VCaP (cell line): ENCODE measurements at regions not wholly inside any gene's neighbourhood (a gene's known extent, or its start where the extent isn't known, plus 50 kb on each side); places are given as distances from the start of the nearest gene placed in this dataset.

Experiments
- H3K27ac ChIP-seq: fragments of 450-650 bp; 2 replicates; pipeline ENCODE4 v1.5.1; 2017
- CTCF ChIP-seq: fragments of 450-650 bp; conservative IDR thresholded peaks from 2 replicates; pipeline ENCODE4 v1.5.1; 2017; ENCODE audit warnings: mild to moderate bottlenecking, moderate library complexity

- TF ChIP-seq CTCF = no peak
These were observed 149.4 kb upstream of the MRPS30 start for GRCh38 chr5:44659334-44659733.

GRCh38 chr5:44652674-44653073 lies 156.1 kb upstream of the MRPS30 start:
- TF ChIP-seq CTCF = no peak
- H3K27ac ChIP-seq = no peak overlapping the region

More at GRCh38 chr5:44659334-44659733, 149.4 kb upstream of the MRPS30 start:
- no peak overlapping the region for H3K27ac ChIP-seq

- H3K27ac ChIP-seq = no peak overlapping the region
These were observed 162.7 kb upstream of the MRPS30 start for GRCh38 chr5:44646016-44646415.

DNA sequence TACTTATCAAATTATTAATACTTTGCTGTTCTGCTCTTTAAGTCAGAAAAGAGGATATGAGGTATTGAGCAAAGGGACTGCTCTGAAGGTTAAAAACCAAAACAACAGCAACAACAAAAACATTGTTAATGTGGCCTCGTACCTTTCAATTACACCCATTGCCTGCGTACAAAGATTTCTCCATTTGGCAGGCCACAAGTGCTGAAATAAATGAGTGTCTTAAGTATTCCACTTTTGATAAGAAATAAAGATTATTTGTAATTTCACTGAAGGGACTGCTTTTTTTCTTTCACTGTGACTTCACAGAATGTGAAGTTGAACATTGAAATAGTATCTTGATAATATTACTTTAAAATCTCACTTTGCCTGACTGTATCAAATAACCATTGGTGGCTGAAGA lies 163.2 kb upstream of the MRPS30 start:
- H3K27ac ChIP-seq = no peak overlapping the region
- TF ChIP-seq CTCF = no peak

More at GRCh38 chr5:44646016-44646415, 162.7 kb upstream of the MRPS30 start:
- no peak for TF ChIP-seq CTCF

DNA sequence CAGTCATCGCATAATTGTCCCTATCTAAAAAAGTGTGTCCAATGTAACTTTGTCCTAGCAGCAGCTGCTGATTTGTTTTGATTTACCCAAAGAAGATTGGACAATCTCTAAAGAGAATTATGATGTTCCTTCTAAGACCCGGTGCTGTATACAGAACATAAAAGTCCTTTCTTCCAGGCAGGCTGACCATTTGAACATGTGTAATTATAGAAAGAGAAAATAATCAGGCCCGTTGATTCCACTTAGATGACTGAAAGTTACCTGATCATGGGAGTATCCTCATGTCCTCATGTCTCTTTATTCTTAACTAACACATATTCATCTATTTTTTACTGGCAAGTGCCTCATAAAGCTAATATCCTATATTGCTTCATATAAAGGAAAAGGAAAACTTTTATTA lies 164.1 kb upstream of the MRPS30 start:
- no peak for TF ChIP-seq CTCF

DNA sequence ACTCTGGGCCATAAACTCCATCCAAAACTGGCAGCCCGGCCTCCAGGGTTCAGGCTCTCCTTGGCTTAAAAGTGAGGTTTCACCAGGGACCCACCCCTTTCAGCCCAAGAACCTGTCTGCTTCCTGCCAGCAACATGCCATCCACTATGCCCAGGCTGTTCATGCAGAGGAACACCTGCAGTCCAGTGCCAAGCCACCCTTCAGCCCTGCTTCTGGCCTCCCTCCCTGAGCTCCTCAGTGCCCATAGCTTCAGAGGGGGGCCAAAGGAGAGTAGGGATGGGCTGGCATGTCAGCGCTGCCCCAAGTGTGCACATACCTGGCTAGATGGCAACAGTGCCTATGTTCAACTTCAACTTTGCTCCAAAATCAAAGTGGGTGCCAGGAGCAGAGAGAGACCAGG lies 166.9 kb upstream of the MRPS30 start:
- TF ChIP-seq CTCF = no peak
- H3K27ac ChIP-seq = no peak overlapping the region

More for the DNA sequence above, 164.1 kb upstream of the MRPS30 start:
- no peak overlapping the region for H3K27ac ChIP-seq

DNA sequence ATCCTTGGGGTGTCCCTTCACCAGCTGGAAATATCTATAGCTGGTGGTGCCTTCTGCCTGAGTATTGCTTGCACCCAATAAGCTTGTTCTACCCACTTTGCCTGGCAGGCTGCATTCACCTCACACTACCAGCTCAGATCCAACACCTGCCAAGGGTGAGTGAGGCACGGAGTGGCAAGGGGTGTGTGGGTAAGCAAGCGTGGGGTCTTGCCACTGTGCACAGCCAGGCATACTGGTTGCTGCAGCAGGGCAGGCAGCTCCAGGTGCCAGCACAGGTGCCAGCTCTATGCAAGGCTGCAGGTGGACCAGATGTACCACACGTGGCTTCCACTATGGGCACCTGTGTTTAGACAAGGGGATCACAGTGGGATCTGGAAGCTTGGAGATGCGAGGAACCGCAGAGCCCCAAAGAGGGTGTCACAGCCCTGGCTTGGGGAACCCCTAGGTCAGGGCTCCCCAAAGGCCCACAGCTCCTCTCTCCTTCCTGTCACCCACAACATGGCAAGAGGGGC lies 167.7 kb upstream of the MRPS30 start:
- H3K27ac ChIP-seq = no peak overlapping the region
- no peak for TF ChIP-seq CTCF
